ENCODE measurements at regions not wholly inside any gene's neighbourhood (a gene's known extent, or its start where the extent isn't known, plus 50 kb on each side); places are given as distances from the start of the nearest gene placed in this dataset.

GRCh38 chrX:8971116-8971515 lies 62.8 kb downstream of the FAM9B start:
- H3K4me1 Mint-ChIP-seq = no peaks in the 10 kb centered on the region
- no peaks in the 10 kb centered on the region for H3K36me3 Mint-ChIP-seq
- no peaks in the 10 kb centered on the region for H3K27me3 Mint-ChIP-seq
- H3K4me3 Mint-ChIP-seq = no peak overlapping the region
- H3K9me3 Mint-ChIP-seq = peaks cover 1% of the 10 kb centered on the region
- DNase-seq = no peak
- H3K27ac Mint-ChIP-seq = no peak overlapping the region

- Mint-ChIP-seq H3K27ac (no peak overlapping the region), H3K9me3 (peaks cover 1% of the 10 kb centered on the region), H3K4me1 (no peaks in the 10 kb centered on the region), H3K27me3 (no peaks in the 10 kb centered on the region), H3K4me3 (no peak overlapping the region), H3K36me3 (no peaks in the 10 kb centered on the region)
- no peak for DNase-seq
These were observed 64.5 kb downstream of the FAM9B start for GRCh38 chrX:8969378-8969777.

GRCh38 chrX:8967461-8967860 lies 66.5 kb downstream of the FAM9B start:
- Mint-ChIP-seq H3K4me1 (no peaks in the 10 kb centered on the region), H3K36me3 (no peaks in the 10 kb centered on the region), H3K27me3 (no peaks in the 10 kb centered on the region), H3K9me3 (peaks cover 1% of the 10 kb centered on the region), H3K27ac (no peak overlapping the region), H3K4me3 (no peak overlapping the region)
- no peak for DNase-seq

GRCh38 chrX:8960957-8961468 lies 72.9 kb downstream of the FAM9B start:
- H3K4me3 Mint-ChIP-seq = no peak overlapping the region

GRCh38 chrX:8955511-8955910 lies 78.4 kb downstream of the FAM9B start:
- no peaks in the 10 kb centered on the region for H3K36me3 Mint-ChIP-seq
- DNase-seq = no peak
- H3K27ac Mint-ChIP-seq = no peak overlapping the region
- no peaks in the 10 kb centered on the region for H3K9me3 Mint-ChIP-seq
- no peak overlapping the region for H3K4me3 Mint-ChIP-seq
- H3K27me3 Mint-ChIP-seq = peaks cover 3% of the 10 kb centered on the region
- H3K4me1 Mint-ChIP-seq = no peaks in the 10 kb centered on the region

More at GRCh38 chrX:8960957-8961468, 72.9 kb downstream of the FAM9B start:
- DNase-seq = no peak
- Mint-ChIP-seq H3K4me1 (no peaks in the 10 kb centered on the region), H3K27me3 (peaks cover 4% of the 10 kb centered on the region), H3K27ac (no peak overlapping the region), H3K9me3 (no peaks in the 10 kb centered on the region), H3K36me3 (no peaks in the 10 kb centered on the region)

GRCh38 chrX:8946563-8946962 lies 87.4 kb downstream of the FAM9B start:
- H3K27me3 Mint-ChIP-seq = peaks cover 4% of the 10 kb centered on the region
- no peaks in the 10 kb centered on the region for H3K4me1 Mint-ChIP-seq
- H3K36me3 Mint-ChIP-seq = no peaks in the 10 kb centered on the region
- H3K27ac Mint-ChIP-seq = no peak overlapping the region
- H3K4me3 Mint-ChIP-seq = no peak overlapping the region
- DNase-seq = no peak
- no peaks in the 10 kb centered on the region for H3K9me3 Mint-ChIP-seq

- Mint-ChIP-seq H3K4me1 (no peaks in the 10 kb centered on the region), H3K36me3 (no peaks in the 10 kb centered on the region), H3K4me3 (no peak overlapping the region), H3K9me3 (peaks cover 2% of the 10 kb centered on the region), H3K27me3 (no peaks in the 10 kb centered on the region), H3K27ac (no peak overlapping the region)
- DNase-seq = no peak
These were observed 94.6 kb downstream of the FAM9B start for GRCh38 chrX:8939322-8939721.

GRCh38 chrX:8927701-8928100 lies 106.2 kb downstream of the FAM9B start:
- no peak overlapping the region for H3K27ac Mint-ChIP-seq
- no peaks in the 10 kb centered on the region for H3K4me1 Mint-ChIP-seq
- no peaks in the 10 kb centered on the region for H3K36me3 Mint-ChIP-seq
- H3K27me3 Mint-ChIP-seq = peaks cover 10% of the 10 kb centered on the region
- no peaks in the 10 kb centered on the region for H3K9me3 Mint-ChIP-seq
- H3K4me3 Mint-ChIP-seq = no peak overlapping the region
- DNase-seq = no peak

GRCh38 chrX:8927066-8927635 lies 106.8 kb downstream of the FAM9B start:
- H3K27me3 Mint-ChIP-seq = peaks cover 10% of the 10 kb centered on the region
- no peaks in the 10 kb centered on the region for H3K4me1 Mint-ChIP-seq
- no peak for DNase-seq
- no peak overlapping the region for H3K4me3 Mint-ChIP-seq
- no peaks in the 10 kb centered on the region for H3K36me3 Mint-ChIP-seq
- no peak overlapping the region for H3K27ac Mint-ChIP-seq
- no peaks in the 10 kb centered on the region for H3K9me3 Mint-ChIP-seq

- no peaks in the 10 kb centered on the region for H3K9me3 Mint-ChIP-seq
- no peak overlapping the region for H3K27ac Mint-ChIP-seq
- DNase-seq = no peak
- H3K4me3 Mint-ChIP-seq = no peak overlapping the region
- no peaks in the 10 kb centered on the region for H3K36me3 Mint-ChIP-seq
- H3K4me1 Mint-ChIP-seq = no peaks in the 10 kb centered on the region
- H3K27me3 Mint-ChIP-seq = peaks cover 10% of the 10 kb centered on the region
These were observed 112.3 kb downstream of the FAM9B start for GRCh38 chrX:8921615-8922014.

GRCh38 chrX:8919801-8920200 lies 114.1 kb downstream of the FAM9B start:
- H3K27me3 Mint-ChIP-seq = peaks cover 4% of the 10 kb centered on the region
- no peaks in the 10 kb centered on the region for H3K4me1 Mint-ChIP-seq
- no peaks in the 10 kb centered on the region for H3K36me3 Mint-ChIP-seq
- no peak overlapping the region for H3K27ac Mint-ChIP-seq
- no peak overlapping the region for H3K4me3 Mint-ChIP-seq
- DNase-seq = no peak
- H3K9me3 Mint-ChIP-seq = no peaks in the 10 kb centered on the region

- Mint-ChIP-seq H3K36me3 (no peaks in the 10 kb centered on the region), H3K9me3 (no peaks in the 10 kb centered on the region), H3K27ac (no peak overlapping the region), H3K27me3 (no peaks in the 10 kb centered on the region), H3K4me3 (no peak overlapping the region), H3K4me1 (no peaks in the 10 kb centered on the region)
- DNase-seq = no peak
These were observed 115.5 kb upstream of the FAM9A start for GRCh38 chrX:8916697-8917096.

GRCh38 chrX:8914681-8915080 lies 113.5 kb upstream of the FAM9A start:
- Mint-ChIP-seq H3K36me3 (no peaks in the 10 kb centered on the region), H3K4me1 (no peaks in the 10 kb centered on the region), H3K9me3 (no peaks in the 10 kb centered on the region), H3K27ac (no peak overlapping the region), H3K4me3 (no peak overlapping the region), H3K27me3 (no peaks in the 10 kb centered on the region)
- no peak for DNase-seq

- Mint-ChIP-seq H3K27ac (no peak overlapping the region), H3K4me3 (no peak overlapping the region), H3K9me3 (no peaks in the 10 kb centered on the region), H3K4me1 (no peaks in the 10 kb centered on the region), H3K36me3 (no peaks in the 10 kb centered on the region), H3K27me3 (no peaks in the 10 kb centered on the region)
- DNase-seq = no peak
These were observed 112.6 kb upstream of the FAM9A start for GRCh38 chrX:8913655-8914409.

- H3K27me3 Mint-ChIP-seq = no peaks in the 10 kb centered on the region
- no peak for DNase-seq
- no peaks in the 10 kb centered on the region for H3K36me3 Mint-ChIP-seq
- H3K4me3 Mint-ChIP-seq = no peak overlapping the region
- no peak overlapping the region for H3K27ac Mint-ChIP-seq
- no peaks in the 10 kb centered on the region for H3K4me1 Mint-ChIP-seq
- no peaks in the 10 kb centered on the region for H3K9me3 Mint-ChIP-seq
These were observed 106.5 kb upstream of the FAM9A start for GRCh38 chrX:8907688-8908087.
